Ovary (tissue), 7 donors: ENCODE measurements at regions not wholly inside any gene's neighbourhood (a gene's known extent, or its start where the extent isn't known, plus 50 kb on each side); places are given as distances from the start of the nearest gene placed in this dataset.

ENCODE experiments used
- DNase-seq, 5 donors: peaks; one replicate each; pipeline ENCODE4 v3.0.0-alpha.2; 2019 to 2020
- H3K27ac ChIP-seq, 2 donors: fragments of 200-600 bp; one replicate each; pipeline versions ENCODE4 v1.5.1 to v1.8.0; 2019 to 2022
- H3K27me3 ChIP-seq: fragments of 200-600 bp; one replicate; pipeline ENCODE4 v1.8.0; 2022
- H3K36me3 ChIP-seq: fragments of 200-600 bp; sonication (generic); one replicate; pipeline ENCODE4 v1.5.1; 2019
- H3K4me1 ChIP-seq: one replicate; pipeline ENCODE4 v1.8.1; 2013; ENCODE audit warnings: mild to moderate bottlenecking, moderate library complexity; ENCODE audit not compliant: insufficient read depth
- H3K4me3 ChIP-seq: fragments of 200-600 bp; sonication (generic); one replicate; pipeline ENCODE4 v1.5.1; 2017
- H3K9me3 ChIP-seq, 2 donors: fragments of 200-600 bp in 1 of 2; sonication (generic) in 1 of 2; one replicate each; pipeline versions ENCODE4 v1.5.1 to v1.8.1; 2013 to 2019; ENCODE audit warnings: mild to moderate bottlenecking in 1 of 2, moderate library complexity in 1 of 2
- EP300 ChIP-seq: sonication (generic); formaldehyde crosslinking; IDR thresholded peaks from one replicate; pipeline ENCODE4 v1.6.1; 2017; ENCODE audit warnings: antibody characterized with exemption
- POLR2A ChIP-seq: fragments of 450-650 bp; IDR thresholded peaks from one replicate; pipeline ENCODE4 v1.6.1; 2017; ENCODE audit warnings: antibody characterized with exemption, mild to moderate bottlenecking, moderate library complexity
- WGBS, 3 donors: extraction: QIAGEN DNeasy Blood & Tissue Kit in 1 of 3; methylation state at CpG; one replicate each; pipeline versions ENCODE4 v1.1.5 to v1.1.7; 2013 to 2017; 5-methylcytosine and 5-hydroxymethylcytosine counted together
- intact Hi-C, 4 donors: fragments of 100-400 bp; cut with DNase I; formaldehyde crosslinking; loops; one replicate each; pipeline versions ENCODE4 v1.11.0 to v1.15.1; 2022 to 2023
- TF ChIP-seq, protein P1 (sequence below), 3 donors: fragments of 450-650 bp in 2 of 3; fragments of 200-600 bp in 1 of 3; IDR thresholded peaks; one replicate each; pipeline versions ENCODE4 v1.5.1 to v1.8.0; 2016 to 2022; ENCODE audit warnings: antibody characterized with exemption in 3 of 3, mild to moderate bottlenecking in 1 of 3
- donor health status: DM: no; HTN: no; CAD: no; lungs with moderate emphysema.
- donor health status: DM: no; HTN: no; CAD: no.
- donor health status: Bipolar disorder and iron deficiency.
- donor health status: DM: no; HTN: no; CAD: no.
- donor health status: DM: yes; HTN: yes; CAD: no.

GRCh38 chr12:40583743-40584142, 108.5 kb upstream of the CNTN1 start:
- H3K27me3 ChIP-seq: no peaks in the 10 kb centered on the region
- no peaks in the 10 kb centered on the region for H3K36me3 ChIP-seq
- no peak overlapping the region for H3K27ac ChIP-seq
- no peaks in the 10 kb centered on the region for H3K9me3 ChIP-seq
- no peak for TF ChIP-seq EP300
- no peak for TF ChIP-seq POLR2A
- TF ChIP-seq, protein P1, sequence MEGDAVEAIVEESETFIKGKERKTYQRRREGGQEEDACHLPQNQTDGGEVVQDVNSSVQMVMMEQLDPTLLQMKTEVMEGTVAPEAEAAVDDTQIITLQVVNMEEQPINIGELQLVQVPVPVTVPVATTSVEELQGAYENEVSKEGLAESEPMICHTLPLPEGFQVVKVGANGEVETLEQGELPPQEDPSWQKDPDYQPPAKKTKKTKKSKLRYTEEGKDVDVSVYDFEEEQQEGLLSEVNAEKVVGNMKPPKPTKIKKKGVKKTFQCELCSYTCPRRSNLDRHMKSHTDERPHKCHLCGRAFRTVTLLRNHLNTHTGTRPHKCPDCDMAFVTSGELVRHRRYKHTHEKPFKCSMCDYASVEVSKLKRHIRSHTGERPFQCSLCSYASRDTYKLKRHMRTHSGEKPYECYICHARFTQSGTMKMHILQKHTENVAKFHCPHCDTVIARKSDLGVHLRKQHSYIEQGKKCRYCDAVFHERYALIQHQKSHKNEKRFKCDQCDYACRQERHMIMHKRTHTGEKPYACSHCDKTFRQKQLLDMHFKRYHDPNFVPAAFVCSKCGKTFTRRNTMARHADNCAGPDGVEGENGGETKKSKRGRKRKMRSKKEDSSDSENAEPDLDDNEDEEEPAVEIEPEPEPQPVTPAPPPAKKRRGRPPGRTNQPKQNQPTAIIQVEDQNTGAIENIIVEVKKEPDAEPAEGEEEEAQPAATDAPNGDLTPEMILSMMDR (IDR thresholded peaks at IDR 0.05): no peak
- H3K4me3 ChIP-seq: no peak overlapping the region
- intact Hi-C loops: no loop called here
- DNase-seq: no peak
- no peaks in the 10 kb centered on the region for H3K4me1 ChIP-seq

DNA sequence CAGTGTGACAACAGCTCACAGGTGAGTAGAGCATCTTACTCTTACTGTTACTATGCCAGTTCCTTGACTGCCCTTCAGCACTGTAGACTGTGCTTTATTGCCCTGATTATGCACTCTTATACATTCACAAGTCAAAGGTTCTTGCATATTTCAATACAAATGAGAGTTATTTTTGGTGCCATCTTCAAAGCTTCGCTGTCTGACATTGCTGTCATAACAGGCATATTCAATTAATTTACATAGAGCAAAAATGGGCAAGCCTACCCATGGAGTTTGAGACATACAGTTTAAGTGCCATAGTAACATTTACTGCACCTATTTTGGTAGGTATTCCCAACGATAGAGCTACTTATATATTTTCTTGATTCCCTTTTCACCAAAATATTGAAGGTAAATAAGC, 107.5 kb upstream of the CNTN1 start:
- no peak for DNase-seq
- TF ChIP-seq, protein P1 (IDR thresholded peaks at IDR 0.05): no peak
- TF ChIP-seq EP300: no peak
- no peak for TF ChIP-seq POLR2A
- intact Hi-C loops: no loop called here
- Histone ChIP-seq H3K9me3 (no peaks in the 10 kb centered on the region), H3K4me1 (no peaks in the 10 kb centered on the region), H3K4me3 (no peak overlapping the region), H3K36me3 (no peaks in the 10 kb centered on the region), H3K27me3 (no peaks in the 10 kb centered on the region), H3K27ac (no peak overlapping the region)
- 56 to 83% (median 61%) methylated on average over 2 of the region's 2 CpGs for WGBS, 3 donors

GRCh38 chr12:40586823-40587222, 105.4 kb upstream of the CNTN1 start:
- H3K4me1 ChIP-seq: no peaks in the 10 kb centered on the region
- no peak overlapping the region for H3K4me3 ChIP-seq
- intact Hi-C loops: no loop called here
- TF ChIP-seq EP300 (no peak), POLR2A (no peak)
- TF ChIP-seq, protein P1 (IDR thresholded peaks at IDR 0.05): no peak
- DNase-seq: no peak
- no peaks in the 10 kb centered on the region for H3K36me3 ChIP-seq
- H3K9me3 ChIP-seq: no peaks in the 10 kb centered on the region
- H3K27ac ChIP-seq: no peak overlapping the region
- no peaks in the 10 kb centered on the region for H3K27me3 ChIP-seq

DNA sequence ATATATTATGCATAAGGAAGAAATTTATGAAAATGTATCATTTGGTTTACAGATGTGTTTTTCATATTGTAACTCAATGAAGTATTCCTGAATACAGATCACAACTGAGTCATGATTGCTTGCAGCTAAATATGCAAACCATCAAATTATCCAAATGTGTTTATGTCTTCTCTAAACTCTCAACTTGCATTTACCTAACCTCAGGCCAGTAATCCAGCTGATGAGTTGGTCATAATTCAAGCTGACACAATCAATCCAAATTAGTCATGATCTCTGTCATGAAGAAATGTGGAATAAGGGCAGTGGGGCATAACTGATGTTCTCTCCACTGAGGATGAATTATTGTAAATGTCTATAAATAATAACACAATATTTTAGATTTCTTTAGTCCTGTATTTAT, 104.8 kb upstream of the CNTN1 start:
- Histone ChIP-seq H3K9me3 (no peaks in the 10 kb centered on the region), H3K36me3 (no peaks in the 10 kb centered on the region), H3K4me1 (no peaks in the 10 kb centered on the region), H3K27me3 (no peaks in the 10 kb centered on the region), H3K4me3 (no peak overlapping the region), H3K27ac (no peak overlapping the region)
- DNase-seq: no peak
- TF ChIP-seq, protein P1 (IDR thresholded peaks at IDR 0.05): no peak
- no peak for TF ChIP-seq EP300
- TF ChIP-seq POLR2A: no peak
- intact Hi-C loops: no loop called here

- Histone ChIP-seq H3K4me1 (no peaks in the 10 kb centered on the region), H3K4me3 (no peak overlapping the region), H3K9me3 (no peaks in the 10 kb centered on the region), H3K36me3 (no peaks in the 10 kb centered on the region), H3K27me3 (no peaks in the 10 kb centered on the region), H3K27ac (no peak overlapping the region)
- DNase-seq: no peak
- intact Hi-C loops: no loop called here
- TF ChIP-seq EP300: no peak
- no peak for TF ChIP-seq POLR2A
- TF ChIP-seq, protein P1 (IDR thresholded peaks at IDR 0.05): no peak
- 81 to 87% (median 87%) methylated on average over 3 of the region's 3 CpGs for WGBS, 3 donors
Observed at GRCh38 chr12:40587970-40588369, 104.3 kb upstream of the CNTN1 start.
